GM10266 (cell line): ENCODE measurements at regions not wholly inside any gene's neighbourhood (a gene's known extent, or its start where the extent isn't known, plus 50 kb on each side); places are given as distances from the start of the nearest gene placed in this dataset.
"Not testable (repeated sequence)": the region's sequence is repeated elsewhere in the genome, so short reads cannot be mapped to it uniquely, and the experiment has no call there.

Source experiments
- DNase-seq: peaks from one replicate; pipeline ENCODE4 v3.0.0; 2012; ENCODE audit errors: extremely low spot score
- TF ChIP-seq, protein P1 (sequence below): IDR thresholded peaks from 2 replicates; pipeline ENCODE4 v1.5.1; 2012; ENCODE audit warnings: mild to moderate bottlenecking, low read depth; ENCODE audit not compliant: control insufficient read depth, insufficient read depth; ENCODE audit errors: missing control alignments

DNA sequence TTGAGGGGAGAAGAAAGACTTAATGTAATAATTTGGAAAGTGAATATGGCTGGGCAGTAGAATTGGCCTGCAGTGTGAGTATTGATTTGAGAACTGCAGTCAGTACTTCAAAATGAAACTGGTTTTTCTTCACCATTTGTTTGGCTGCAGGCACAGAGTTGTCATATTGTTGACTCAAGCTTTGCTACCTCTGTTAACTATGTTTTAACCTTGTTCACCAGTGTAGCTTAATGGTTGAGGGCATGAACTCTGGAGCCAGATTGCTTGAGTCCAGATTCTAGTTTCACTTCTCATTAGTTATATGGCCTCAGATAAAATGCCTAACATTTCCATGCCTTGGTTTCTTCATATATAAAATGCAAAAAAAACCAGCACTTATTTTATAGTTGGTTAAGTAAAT is 64.1 kb downstream of the CFAP44 start:
- no peak for DNase-seq
- TF ChIP-seq, protein P1, sequence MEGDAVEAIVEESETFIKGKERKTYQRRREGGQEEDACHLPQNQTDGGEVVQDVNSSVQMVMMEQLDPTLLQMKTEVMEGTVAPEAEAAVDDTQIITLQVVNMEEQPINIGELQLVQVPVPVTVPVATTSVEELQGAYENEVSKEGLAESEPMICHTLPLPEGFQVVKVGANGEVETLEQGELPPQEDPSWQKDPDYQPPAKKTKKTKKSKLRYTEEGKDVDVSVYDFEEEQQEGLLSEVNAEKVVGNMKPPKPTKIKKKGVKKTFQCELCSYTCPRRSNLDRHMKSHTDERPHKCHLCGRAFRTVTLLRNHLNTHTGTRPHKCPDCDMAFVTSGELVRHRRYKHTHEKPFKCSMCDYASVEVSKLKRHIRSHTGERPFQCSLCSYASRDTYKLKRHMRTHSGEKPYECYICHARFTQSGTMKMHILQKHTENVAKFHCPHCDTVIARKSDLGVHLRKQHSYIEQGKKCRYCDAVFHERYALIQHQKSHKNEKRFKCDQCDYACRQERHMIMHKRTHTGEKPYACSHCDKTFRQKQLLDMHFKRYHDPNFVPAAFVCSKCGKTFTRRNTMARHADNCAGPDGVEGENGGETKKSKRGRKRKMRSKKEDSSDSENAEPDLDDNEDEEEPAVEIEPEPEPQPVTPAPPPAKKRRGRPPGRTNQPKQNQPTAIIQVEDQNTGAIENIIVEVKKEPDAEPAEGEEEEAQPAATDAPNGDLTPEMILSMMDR, result no peak

DNA sequence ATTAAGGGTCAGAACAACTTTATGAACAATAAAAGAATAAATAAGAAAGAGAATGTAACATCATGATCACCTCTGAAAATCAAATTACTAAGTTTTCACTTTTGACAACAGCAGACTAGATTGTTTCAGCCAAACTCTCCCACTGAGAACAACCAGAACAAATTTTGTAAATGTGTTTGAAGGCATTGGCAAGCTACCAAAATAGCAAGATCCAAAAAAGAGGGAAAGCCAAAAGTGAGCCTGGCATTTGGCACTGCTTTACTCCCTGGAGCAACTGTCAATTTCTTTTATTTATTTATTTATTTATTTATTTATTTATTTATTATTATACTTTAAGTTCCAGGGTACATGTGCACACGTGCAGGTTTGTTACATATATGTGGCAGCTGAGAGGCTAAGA is 67.2 kb downstream of the CFAP44 start:
- DNase-seq, result no peak
- TF ChIP-seq, protein P1, result no peak

DNA sequence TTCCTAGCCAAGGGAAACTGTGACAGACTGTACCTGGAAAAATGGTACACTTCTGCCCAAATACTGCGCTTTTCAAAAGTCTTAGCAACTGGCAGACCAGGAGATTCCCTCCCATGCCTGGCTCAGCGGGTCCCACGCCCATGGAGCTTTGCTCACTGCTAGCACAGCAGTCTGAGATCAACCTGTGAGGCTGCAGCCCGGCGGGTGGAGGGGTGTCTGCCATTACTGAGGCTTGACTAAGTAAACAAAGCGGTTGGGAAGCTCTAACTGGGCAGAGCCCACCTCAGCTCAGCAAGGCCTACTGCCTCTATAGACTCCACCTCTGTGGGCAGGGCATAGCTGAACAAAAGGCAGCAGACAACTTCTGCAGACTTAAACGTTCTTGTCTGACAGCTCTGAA is 74.5 kb downstream of the CFAP44 start:
- not testable (repeated sequence) for DNase-seq

DNA sequence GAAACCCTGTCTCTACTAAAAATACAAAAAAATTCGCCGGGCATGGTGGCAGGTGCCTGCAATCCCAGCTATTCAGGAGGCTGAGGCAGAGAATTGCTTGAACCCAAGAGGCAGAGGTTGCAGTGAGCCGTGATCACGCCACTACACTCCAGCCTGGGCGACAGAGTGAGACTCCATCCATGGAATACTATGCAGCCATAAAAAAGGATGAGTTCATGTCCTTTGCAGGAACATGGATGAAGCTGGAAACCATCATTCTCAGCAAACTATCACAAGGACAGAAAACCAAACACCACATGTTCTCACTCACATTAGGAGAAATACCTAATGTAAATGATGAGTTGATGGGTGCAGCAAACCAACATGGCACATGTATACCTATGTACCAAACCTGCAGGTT is 86.0 kb downstream of the CFAP44 start:
- not testable (repeated sequence) for DNase-seq

DNA sequence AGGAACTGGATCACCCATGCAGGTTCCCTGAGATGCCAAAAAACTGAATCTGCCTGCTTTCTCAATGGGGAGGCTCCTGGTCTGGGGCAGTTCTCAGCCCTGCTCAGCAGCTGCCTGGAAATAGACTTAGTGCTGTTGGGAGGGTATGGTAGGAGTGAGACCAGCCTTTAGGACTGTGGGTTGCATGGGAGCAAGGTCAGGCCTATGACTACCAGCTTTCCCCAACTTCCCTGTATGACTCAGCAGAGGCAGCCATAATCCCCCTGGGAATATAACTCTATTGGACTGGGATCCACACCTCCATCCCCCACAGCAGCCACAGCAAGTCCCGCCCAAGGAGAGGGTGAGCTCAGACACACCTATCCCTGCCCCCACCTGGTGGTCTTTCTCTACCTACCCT is 87.0 kb downstream of the CFAP44 start:
- TF ChIP-seq, protein P1, result no peak
- DNase-seq, result no peak

DNA sequence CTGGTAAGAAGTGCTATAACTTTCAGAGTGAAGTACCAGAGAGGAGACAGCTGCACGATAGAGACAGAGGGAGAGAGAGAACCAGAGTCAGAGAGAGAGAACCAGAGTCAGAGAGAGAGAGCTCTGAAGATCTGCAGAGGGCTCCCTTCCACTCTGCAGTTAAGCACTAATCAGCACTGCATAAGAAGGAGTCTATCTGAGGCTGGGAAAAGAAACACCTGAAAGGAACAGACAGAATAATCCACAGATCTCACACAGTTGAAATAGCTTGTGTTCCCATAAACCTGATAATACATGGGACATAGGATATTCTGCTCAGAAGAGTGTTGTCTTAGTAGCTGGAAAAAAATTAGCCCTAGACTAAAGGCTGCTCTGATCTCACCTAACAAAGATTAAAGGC is 87.6 kb downstream of the CFAP44 start:
- TF ChIP-seq, protein P1, result no peak
- DNase-seq, result no peak

DNA sequence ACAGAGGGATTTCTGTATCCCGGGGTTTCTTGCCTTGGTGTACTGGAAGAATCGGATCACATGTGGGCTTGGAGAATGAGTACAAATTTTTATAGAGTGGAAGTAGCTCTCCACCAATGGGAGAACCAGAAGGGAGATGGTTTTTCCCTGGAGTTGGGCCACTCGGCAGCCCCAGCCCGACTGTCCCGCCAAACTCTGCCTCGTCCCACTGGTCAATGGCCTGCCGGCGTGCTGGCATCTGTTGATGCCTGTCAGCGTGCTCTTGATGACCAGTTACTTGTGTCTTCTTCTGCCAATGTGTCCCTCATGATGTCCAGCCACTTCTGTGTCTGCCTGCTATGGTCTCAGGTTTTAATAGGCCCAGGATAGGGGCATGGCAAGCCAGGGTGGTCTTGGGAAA is 100.5 kb downstream of the CFAP44 start:
- DNase-seq, result no peak
- TF ChIP-seq, protein P1, result no peak

DNA sequence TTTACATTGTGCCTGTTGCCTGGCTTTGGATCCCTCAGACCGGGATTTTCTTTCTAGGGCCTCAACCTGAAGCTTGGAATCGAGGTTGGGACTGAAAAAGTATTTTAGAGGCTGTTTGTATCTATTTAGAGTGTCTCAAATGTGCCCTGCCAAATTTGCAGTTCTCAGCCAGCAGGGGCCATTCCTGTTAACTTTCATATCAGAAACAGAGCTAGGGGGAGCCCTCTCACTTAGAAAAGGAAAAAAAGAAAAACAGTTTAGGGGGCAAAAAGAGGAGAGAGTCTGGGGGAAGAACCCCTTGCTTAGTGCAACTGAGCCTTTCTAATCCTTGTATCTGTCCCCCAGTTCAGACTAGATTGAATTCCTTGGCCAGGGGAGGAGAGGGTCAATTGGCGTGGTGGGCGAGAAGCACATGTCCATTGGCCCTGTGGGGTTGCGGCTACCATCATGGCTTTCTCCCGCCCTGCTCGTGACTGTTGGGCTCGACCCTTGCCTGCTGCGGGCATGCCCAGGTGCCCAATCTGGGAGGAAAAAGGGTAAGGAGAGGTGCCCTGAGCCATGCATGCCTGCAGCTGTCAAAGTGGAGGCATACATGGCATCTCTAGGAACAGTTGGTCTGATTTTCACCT is 101.6 kb downstream of the CFAP44 start:
- no peak for DNase-seq
- TF ChIP-seq, protein P1, result peak; percentile 11
